ENCODE measurements at regions not wholly inside any gene's neighbourhood (a gene's known extent, or its start where the extent isn't known, plus 50 kb on each side); places are given as distances from the start of the nearest gene placed in this dataset.

GRCh38 chr11:101299210-101299609, 169.6 kb upstream of the PGR start:
- TF ChIP-seq TCFL5 (CRISPR knock-in tag; conservative IDR thresholded peaks at IDR 0.05), result no peak
- no peak for TF ChIP-seq FOXK1 (CRISPR knock-in tag; IDR thresholded peaks at IDR 0.05; ENCODE audit: borderline replicate concordance)
- TF ChIP-seq KLF16 (IDR thresholded peaks at IDR 0.05), result no peak
- TF ChIP-seq ZNF445 (CRISPR knock-in tag; IDR thresholded peaks at IDR 0.05; ENCODE audit: low read depth), result no peak
- Histone ChIP-seq H3K27ac (ENCODE audit: extremely low read depth, low read depth, low read length) (no peak overlapping the region), H3K9me3 (replicated peaks; ENCODE audit: control insufficient read depth, insufficient read depth, low read depth, low read length) (0 out of 2 replicates have a peak, but pooled peaks cover 2% of the 10 kb centered on the region), H3K79me2 (ENCODE audit: control insufficient read depth, insufficient read depth, low read length) (no peaks in the 10 kb centered on the region), H3K9ac (ENCODE audit: insufficient read depth in 1 of 2, low read depth in 2 of 2, low read length in 2 of 2) (no peak overlapping the region), H3K27me3 (ENCODE audit: control insufficient read depth in 2 of 2, insufficient read depth in 2 of 2, low read length in 2 of 2) (no peaks in the 10 kb centered on the region), H3K9me1 (ENCODE audit: control insufficient read depth, insufficient read depth, low read length) (no peaks in the 10 kb centered on the region), H3K36me3 (ENCODE audit: control insufficient read depth, insufficient read depth, low read length) (no peaks in the 10 kb centered on the region), H2AFZ (ENCODE audit: low read depth, low read length) (no peak overlapping the region), H4K20me1 (replicated peaks; ENCODE audit: control insufficient read depth, insufficient read depth, low read length) (no peaks in the 10 kb centered on the region), H3K4me2 (ENCODE audit: insufficient read depth, low read length) (no peak overlapping the region), H3K4me1 (replicated peaks in 1 of 2; ENCODE audit: control insufficient read depth in 2 of 2, insufficient read depth in 2 of 2, low read length in 2 of 2) (no peaks in the 10 kb centered on the region), H3K4me3 (no peak overlapping the region)
- no TSS peak for BruUV-seq (replicated peaks)
- no peak for ATAC-seq
- in situ Hi-C loops (cut with MboI), result no loop called here
- no peak for DNase-seq (ENCODE audit: extremely low read depth in 1 of 4, low spot score in 3 of 4)
- intact Hi-C loops (cut with micrococcal nuclease), result no loop called here
- no peak for FAIRE-seq
- ChIA-PET CTCF (ENCODE audit: low intra/inter-chr PET ratio) (no interaction called here), POLR2A (no interaction called here)
- 0% methylated on average over 6 of the region's 6 CpGs for WGBS (ENCODE audit: insufficient coverage, low coverage, missing lambda C conversion rate)

GRCh38 chr11:101296896-101297295, 167.3 kb upstream of the PGR start:
- no TSS peak for BruUV-seq (replicated peaks)
- Histone ChIP-seq H3K9me1 (ENCODE audit: control insufficient read depth, insufficient read depth, low read length) (no peaks in the 10 kb centered on the region), H3K4me1 (replicated peaks in 1 of 2; ENCODE audit: control insufficient read depth in 2 of 2, insufficient read depth in 2 of 2, low read length in 2 of 2) (no peaks in the 10 kb centered on the region), H3K79me2 (ENCODE audit: control insufficient read depth, insufficient read depth, low read length) (no peaks in the 10 kb centered on the region), H3K4me2 (ENCODE audit: insufficient read depth, low read length) (no peak overlapping the region), H3K27ac (ENCODE audit: extremely low read depth, low read depth, low read length) (no peak overlapping the region), H4K20me1 (replicated peaks; ENCODE audit: control insufficient read depth, insufficient read depth, low read length) (no peaks in the 10 kb centered on the region), H3K4me3 (no peak overlapping the region), H3K9ac (ENCODE audit: insufficient read depth in 1 of 2, low read depth in 2 of 2, low read length in 2 of 2) (no peak overlapping the region), H3K9me3 (replicated peaks; ENCODE audit: control insufficient read depth, insufficient read depth, low read depth, low read length) (0 out of 2 replicates have a peak, but pooled peaks cover 2% of the 10 kb centered on the region), H2AFZ (ENCODE audit: low read depth, low read length) (no peak overlapping the region), H3K27me3 (ENCODE audit: control insufficient read depth in 2 of 2, insufficient read depth in 2 of 2, low read length in 2 of 2) (no peaks in the 10 kb centered on the region), H3K36me3 (ENCODE audit: control insufficient read depth, insufficient read depth, low read length) (no peaks in the 10 kb centered on the region)
- no peak for DNase-seq (ENCODE audit: extremely low read depth in 1 of 4, low spot score in 3 of 4)
- ChIA-PET CTCF (ENCODE audit: low intra/inter-chr PET ratio) (no interaction called here), POLR2A (no interaction called here)
- no peak for ATAC-seq
- intact Hi-C loops (cut with micrococcal nuclease), result no loop called here
- FAIRE-seq, result no peak
- in situ Hi-C loops (cut with MboI), result no loop called here
- no peak for TF ChIP-seq BCLAF1 (IDR thresholded peaks at IDR 0.05; ENCODE audit: borderline replicate concordance in 1 of 2, control insufficient read depth in 1 of 2, low read depth in 2 of 2, low read length in 1 of 2)
- no peak for TF ChIP-seq USF2 (CRISPR knock-in tag; IDR thresholded peaks at IDR 0.05)
- no peak for TF ChIP-seq TARDBP (IDR thresholded peaks at IDR 0.05)
- no peak for TF ChIP-seq ELK3 (CRISPR knock-in tag; IDR thresholded peaks at IDR 0.05)
- no peak for TF ChIP-seq TCF3 (CRISPR knock-in tag; IDR thresholded peaks at IDR 0.05)
- TF ChIP-seq RBM39 (optimal IDR thresholded peaks at IDR 0.05; ENCODE audit: low read depth, low read length), result no peak
- no peak for TF ChIP-seq MCM7 (IDR thresholded peaks at IDR 0.05)
- no peak for TF ChIP-seq ZNF175 (CRISPR knock-in tag; IDR thresholded peaks at IDR 0.05; ENCODE audit: low read depth)
- no peak for TF ChIP-seq NR3C1 (CRISPR knock-in tag; IDR thresholded peaks at IDR 0.05)
